Prostate gland (tissue), 2 donors: ENCODE measurements at regions not wholly inside any gene's neighbourhood (a gene's known extent, or its start where the extent isn't known, plus 50 kb on each side); places are given as distances from the start of the nearest gene placed in this dataset.

Experiments
- DNase-seq: peaks from one replicate; pipeline ENCODE4 v3.0.0-alpha.2; 2019; ENCODE audit warnings: low spot score
- H3K27ac ChIP-seq, 2 donors: fragments of 200-600 bp; sonication (generic); 2 replicates each; pipeline ENCODE4 v1.5.1; 2017 to 2019
- H3K27me3 ChIP-seq: fragments of 200-600 bp; sonication (generic); replicated peaks from 2 replicates; pipeline ENCODE4 v1.5.1; 2019; ENCODE audit not compliant: insufficient read depth
- H3K36me3 ChIP-seq, 2 donors: fragments of 200-600 bp; sonication (generic); 1 replicate in 1 of 2; 2 replicates in 1 of 2; pipeline versions ENCODE4 v1.5.1 to v1.8.1; 2017 to 2019
- H3K4me1 ChIP-seq: fragments of 200-600 bp; sonication (generic); replicated peaks from 2 replicates; pipeline ENCODE4 v1.5.1; 2019
- H3K4me3 ChIP-seq, 2 donors: fragments of 200-600 bp; sonication (generic); 2 replicates each; pipeline ENCODE4 v1.5.1; 2017 to 2019
- H3K9me3 ChIP-seq: fragments of 200-600 bp; sonication (generic); 2 replicates; pipeline ENCODE4 v1.5.1; 2017
- CTCF ChIP-seq, 4 experiments: fragments of 200-600 bp in 2 of 4; fragments of 450-650 bp in 2 of 4; sonication (generic) in 2 of 4; IDR thresholded peaks; 1 replicate in 3 of 4; 2 replicates in 1 of 4; pipeline ENCODE4 v1.5.1; 2016 to 2019; ENCODE audit warnings: antibody characterized with exemption in 4 of 4, mild to moderate bottlenecking in 2 of 4, moderate library complexity in 2 of 4
- POLR2A ChIP-seq: fragments of 450-650 bp; IDR thresholded peaks from one replicate; pipeline ENCODE4 v1.6.1; 2016; ENCODE audit warnings: antibody characterized with exemption, mild to moderate bottlenecking
- POLR2AphosphoS5 ChIP-seq: sonication (generic); formaldehyde crosslinking; IDR thresholded peaks from one replicate; pipeline ENCODE4 v1.6.1; 2017; ENCODE audit warnings: antibody characterized with exemption
- WGBS: methylation state at CpG from one replicate; pipeline ENCODE4 v1.1.5; 2018; 5-methylcytosine and 5-hydroxymethylcytosine counted together
- intact Hi-C: fragments of 100-400 bp; cut with DNase I; formaldehyde crosslinking; loops from one replicate; pipeline ENCODE4 v1.14.2; 2022

DNA sequence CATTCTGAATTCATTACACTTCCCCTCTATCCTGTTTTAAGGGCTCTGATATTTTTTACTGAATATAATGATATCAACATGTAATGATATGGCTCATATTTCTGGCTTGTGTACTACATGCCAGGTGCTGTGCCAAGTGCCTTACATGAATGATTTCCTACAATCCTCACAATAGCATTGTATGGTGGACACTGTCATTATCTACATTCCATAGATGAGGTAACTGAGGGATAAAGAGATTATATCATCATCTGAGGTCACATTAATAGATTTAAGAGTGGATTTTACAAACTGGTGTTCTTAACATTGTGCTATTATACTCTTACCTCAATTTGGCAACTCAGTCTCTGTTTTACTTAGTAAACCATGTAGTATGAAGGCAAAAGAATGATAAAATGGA is 502.0 kb downstream of the LIG4 start:
- H3K4me3 ChIP-seq = no peak overlapping the region
- TF ChIP-seq POLR2A = no peak
- TF ChIP-seq POLR2AphosphoS5 = no peak
- TF ChIP-seq CTCF (IDR thresholded peaks at IDR 0.05) = no peak
- no peaks in the 10 kb centered on the region for H3K4me1 ChIP-seq
- no peaks in the 10 kb centered on the region for H3K36me3 ChIP-seq
- no peaks in the 10 kb centered on the region for H3K27me3 ChIP-seq
- H3K9me3 ChIP-seq = no peaks in the 10 kb centered on the region
- intact Hi-C loops = no loop called here
- no peak for DNase-seq
- H3K27ac ChIP-seq = no peak overlapping the region

DNA sequence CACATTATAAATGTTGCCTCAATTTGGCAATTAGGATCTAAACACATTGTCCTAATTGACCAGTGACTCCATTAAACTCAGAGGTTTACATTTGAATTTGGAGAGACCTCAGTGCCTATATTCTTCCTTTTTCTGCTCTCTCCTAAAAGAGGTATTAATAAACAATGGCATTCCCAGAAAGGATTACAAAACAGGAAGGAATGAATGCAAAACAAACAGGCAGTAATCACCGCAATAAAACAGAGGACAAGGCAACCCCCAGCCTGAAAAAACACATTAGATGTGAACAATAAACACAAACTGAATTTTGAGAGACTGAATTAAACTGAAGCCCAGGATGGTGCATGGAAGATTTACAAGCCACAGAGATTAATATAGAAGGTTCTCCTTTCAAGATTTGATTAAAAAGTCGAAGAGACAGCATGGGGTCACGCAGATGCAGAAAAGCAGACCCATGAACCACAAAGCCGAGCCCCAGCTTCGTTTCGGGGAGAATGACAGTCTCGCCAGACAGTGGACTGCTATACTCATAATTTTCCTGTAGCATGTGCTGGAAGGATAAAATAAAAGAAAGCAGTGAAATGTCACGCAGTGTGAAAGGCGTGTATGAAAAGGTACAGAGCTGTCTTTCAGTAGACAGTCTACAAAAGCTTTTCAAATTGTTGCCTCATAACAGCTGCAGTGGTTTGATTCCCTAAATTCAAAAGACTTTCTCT is 503.0 kb downstream of the LIG4 start:
- no peak overlapping the region for H3K4me3 ChIP-seq
- no peak overlapping the region for H3K27ac ChIP-seq
- H3K27me3 ChIP-seq = no peaks in the 10 kb centered on the region
- H3K9me3 ChIP-seq = no peaks in the 10 kb centered on the region
- no peak for DNase-seq
- TF ChIP-seq POLR2A (no peak), CTCF (IDR thresholded peaks at IDR 0.05) (no peak), POLR2AphosphoS5 (no peak)
- H3K36me3 ChIP-seq = no peaks in the 10 kb centered on the region
- WGBS = 52% methylated on average over 9 of the region's 9 CpGs
- no peaks in the 10 kb centered on the region for H3K4me1 ChIP-seq
- intact Hi-C loops = no loop called here

GRCh38 chr13:107690181-107690580 is 525.2 kb downstream of the LIG4 start:
- Histone ChIP-seq H3K36me3 (no peaks in the 10 kb centered on the region), H3K4me1 (no peaks in the 10 kb centered on the region), H3K27me3 (no peaks in the 10 kb centered on the region), H3K27ac (no peak overlapping the region), H3K4me3 (no peak overlapping the region), H3K9me3 (no peaks in the 10 kb centered on the region)
- TF ChIP-seq CTCF (IDR thresholded peaks at IDR 0.05) (no peak), POLR2A (no peak), POLR2AphosphoS5 (no peak)
- intact Hi-C loops = no loop called here
- DNase-seq = no peak
- whole genome bisulfite sequencing = 5% methylated on average over 2 of the region's 2 CpGs

- DNase-seq = no peak
- no peak overlapping the region for H3K4me3 ChIP-seq
- intact Hi-C loops = no loop called here
- H3K36me3 ChIP-seq = no peaks in the 10 kb centered on the region
- no peaks in the 10 kb centered on the region for H3K4me1 ChIP-seq
- WGBS = 93% methylated on average over 9 of the region's 9 CpGs
- H3K27ac ChIP-seq = no peak overlapping the region
- H3K27me3 ChIP-seq = no peaks in the 10 kb centered on the region
- TF ChIP-seq CTCF (IDR thresholded peaks at IDR 0.05) = no peak
- no peak for TF ChIP-seq POLR2A
- no peak for TF ChIP-seq POLR2AphosphoS5
- no peaks in the 10 kb centered on the region for H3K9me3 ChIP-seq
These were observed 529.5 kb downstream of the LIG4 start for GRCh38 chr13:107685876-107686275.

- 69% methylated on average over 10 of the region's 10 CpGs for WGBS
- Histone ChIP-seq H3K27ac (no peak overlapping the region), H3K27me3 (no peaks in the 10 kb centered on the region), H3K4me1 (no peaks in the 10 kb centered on the region), H3K9me3 (no peaks in the 10 kb centered on the region), H3K36me3 (no peaks in the 10 kb centered on the region), H3K4me3 (no peak overlapping the region)
- intact Hi-C loops = no loop called here
- DNase-seq = no peak
- TF ChIP-seq POLR2AphosphoS5 (no peak), POLR2A (no peak), CTCF (IDR thresholded peaks at IDR 0.05) (no peak)
These were observed 533.7 kb downstream of the LIG4 start for GRCh38 chr13:107681600-107681999.
